Esophagus squamous epithelium (tissue), 5 donors: ENCODE measurements at regions not wholly inside any gene's neighbourhood (a gene's known extent, or its start where the extent isn't known, plus 50 kb on each side); places are given as distances from the start of the nearest gene placed in this dataset.

Source experiments
- DNase-seq: peaks from one replicate; lab custom pipeline; 2025; lab: John Stamatoyannopoulos, UW
- H3K27ac ChIP-seq, 4 donors: fragments of 200-600 bp; sonication (generic); one replicate each; pipeline ENCODE4 v1.5.1; 2016 to 2019; ENCODE audit warnings: mild to moderate bottlenecking in 1 of 4
- H3K27me3 ChIP-seq, 4 donors: fragments of 200-600 bp; sonication (generic); 1 replicate in 3 of 4; 2 replicates in 1 of 4; pipeline versions ENCODE4 v1.5.1 to v1.6.0; 2017 to 2021; ENCODE audit warnings: antibody characterized with exemption in 1 of 4
- H3K36me3 ChIP-seq, 3 donors: fragments of 200-600 bp; sonication (generic); one replicate each; pipeline ENCODE4 v1.5.1; 2016 to 2019
- H3K4me1 ChIP-seq, 3 donors: fragments of 200-600 bp; sonication (generic); one replicate each; pipeline ENCODE4 v1.5.1; 2017 to 2019
- H3K4me3 ChIP-seq, 4 donors: fragments of 200-600 bp; sonication (generic); 1 replicate in 3 of 4; 2 replicates in 1 of 4; pipeline ENCODE4 v1.5.1; 2016 to 2019; ENCODE audit warnings: mild to moderate bottlenecking in 2 of 4, moderate library complexity in 1 of 4
- H3K9me3 ChIP-seq, 3 donors: fragments of 200-600 bp; sonication (generic); one replicate each; pipeline ENCODE4 v1.5.1; 2016 to 2019
- CTCF ChIP-seq, 6 experiments: fragments of 450-650 bp in 4 of 6; fragments of 200-600 bp in 2 of 6; sonication (generic) in 2 of 6; IDR thresholded peaks; one replicate each; pipeline ENCODE4 v1.5.1; 2016 to 2019; ENCODE audit warnings: antibody characterized with exemption in 6 of 6, mild to moderate bottlenecking in 4 of 6, moderate library complexity in 4 of 6
- POLR2A ChIP-seq, 4 donors: fragments of 450-650 bp; IDR thresholded peaks; one replicate each; pipeline ENCODE4 v1.6.1; 2017; ENCODE audit warnings: antibody characterized with exemption in 4 of 4, mild to moderate bottlenecking in 4 of 4, moderate library complexity in 3 of 4
- WGBS, 2 donors: methylation state at CpG; one replicate each; pipeline ENCODE4 v1.1.5; 2018; 5-methylcytosine and 5-hydroxymethylcytosine counted together
- intact Hi-C: fragments of 100-400 bp; cut with DNase I; formaldehyde crosslinking; loops from one replicate; pipeline ENCODE4 v1.15.0; 2022
- donor health status: DM: yes; HTN: yes; CAD: no.

- H3K36me3 ChIP-seq = no peaks in the 10 kb centered on the region
- intact Hi-C loops = loop anchor here (10.0 kb wide), 1 partner anchor 305 kb away; the partner anchor contains the start of gene KLF7
- peaks cover 0 to 16% (median 0%) of the 10 kb centered on the region in 3 donors for H3K4me1 ChIP-seq
- WGBS, 2 donors = 87% methylated on average over 6 of the region's 6 CpGs
- no peaks in the 10 kb centered on the region for H3K27me3 ChIP-seq
- no peak for TF ChIP-seq CTCF (IDR thresholded peaks at IDR 0.05)
- no peak for TF ChIP-seq POLR2A (IDR thresholded peaks at IDR 0.05)
- no peak overlapping the region for H3K4me3 ChIP-seq
- no peak for DNase-seq
- H3K27ac ChIP-seq = no peak overlapping the region
- no peaks in the 10 kb centered on the region for H3K9me3 ChIP-seq
Observed at GRCh38 chr2:207469451-207469850, 60.3 kb upstream of the CREB1 start.

GRCh38 chr2:207469943-207470729, 59.6 kb upstream of the CREB1 start:
- intact Hi-C loops = loop anchor here (5.0 to 10.0 kb wide), 2 partner anchors 305 to 668 kb away; partner anchors contain the start of gene KLF7
- H3K4me3 ChIP-seq = no peak overlapping the region

GRCh38 chr2:207471261-207471660, 58.5 kb upstream of the CREB1 start:
- 85 to 93% methylated on average over 3 to 4 of the region's 4 CpGs for WGBS, 2 donors
- Histone ChIP-seq H3K27me3 (no peaks in the 10 kb centered on the region), H3K36me3 (no peaks in the 10 kb centered on the region), H3K27ac (no peak overlapping the region), H3K4me3 (no peak overlapping the region), H3K9me3 (no peaks in the 10 kb centered on the region), H3K4me1 (peaks cover 0 to 27% (median 0%) of the 10 kb centered on the region in 3 donors)
- TF ChIP-seq CTCF (IDR thresholded peaks at IDR 0.05) (no peak), POLR2A (IDR thresholded peaks at IDR 0.05) (no peak)
- DNase-seq = no peak
- intact Hi-C loops = loop anchor here (5.0 kb wide), 1 partner anchor 669 kb away; no protein-coding TSS in a partner anchor

More at GRCh38 chr2:207469943-207470729, 59.6 kb upstream of the CREB1 start:
- no peaks in the 10 kb centered on the region for H3K36me3 ChIP-seq
- peaks cover 0 to 23% (median 0%) of the 10 kb centered on the region in 3 donors for H3K4me1 ChIP-seq
- no peaks in the 10 kb centered on the region for H3K9me3 ChIP-seq
- no peak overlapping the region for H3K27ac ChIP-seq
- no peak for DNase-seq
- WGBS, 2 donors = 79 to 100% methylated on average over 2 of the region's 2 CpGs
- TF ChIP-seq POLR2A (IDR thresholded peaks at IDR 0.05) = no peak
- TF ChIP-seq CTCF (IDR thresholded peaks at IDR 0.05) = no peak
- H3K27me3 ChIP-seq = no peaks in the 10 kb centered on the region

GRCh38 chr2:207472343-207473048, 57.3 kb upstream of the CREB1 start:
- H3K27ac ChIP-seq = peak overlapping the region in 2 of 4 donors; percentile 18 to 30
- intact Hi-C loops = loop anchor here (5.0 kb wide), 1 partner anchor 670 kb away; no protein-coding TSS in a partner anchor
- peaks cover 0 to 27% (median 0%) of the 10 kb centered on the region in 3 donors for H3K4me1 ChIP-seq
- WGBS, 2 donors = 73% methylated on average over 11 of the region's 11 CpGs
- H3K27me3 ChIP-seq = no peaks in the 10 kb centered on the region
- TF ChIP-seq CTCF (IDR thresholded peaks at IDR 0.05) = no peak
- TF ChIP-seq POLR2A (IDR thresholded peaks at IDR 0.05) = no peak
- no peaks in the 10 kb centered on the region for H3K9me3 ChIP-seq
- DNase-seq = no peak
- H3K4me3 ChIP-seq = peak overlapping the region in 1 of 4 donors; percentile 22
- no peaks in the 10 kb centered on the region for H3K36me3 ChIP-seq
